ENCODE measurements at regions not wholly inside any gene's neighbourhood (a gene's known extent, or its start where the extent isn't known, plus 50 kb on each side); places are given as distances from the start of the nearest gene placed in this dataset.

DNA sequence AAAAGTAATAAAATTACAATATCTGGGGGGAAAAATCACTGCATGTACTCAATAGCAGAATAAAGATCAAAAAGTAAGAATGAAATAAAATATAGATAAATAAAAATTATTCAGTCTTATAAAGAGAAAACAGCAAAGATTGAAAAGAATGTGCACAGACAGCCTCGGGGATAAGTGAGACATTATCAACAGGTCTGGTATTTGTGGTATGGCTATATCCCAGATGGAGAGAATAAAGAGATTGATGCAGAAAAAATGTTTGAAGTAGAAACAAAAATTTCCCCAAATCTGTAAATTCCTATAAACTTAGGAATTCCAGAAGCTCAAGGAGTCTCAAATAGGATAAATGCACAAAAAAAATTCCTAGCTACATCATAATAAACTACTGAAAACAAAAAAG is 74.5 kb upstream of the LUZP2 start:
- DNase-seq (ENCODE audit: low spot score): no peak

DNA sequence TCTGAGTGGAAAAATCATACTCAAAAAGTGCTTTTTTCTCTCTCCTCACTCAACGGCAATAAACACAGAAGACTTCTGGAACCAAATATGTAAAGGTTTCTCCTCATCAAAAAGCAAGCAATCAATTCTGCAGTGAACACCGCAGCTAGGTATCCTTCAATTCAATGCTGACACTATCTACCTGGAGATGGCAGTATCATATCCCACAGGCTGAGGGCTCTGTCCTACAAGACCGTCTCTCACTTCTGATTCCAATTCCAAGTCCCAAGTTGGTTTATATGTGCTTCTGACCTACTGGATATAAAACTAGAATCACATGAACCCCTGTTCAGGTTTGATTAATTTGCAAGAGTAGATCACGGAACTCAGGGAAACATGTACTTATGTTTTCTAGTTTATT is 59.7 kb upstream of the LUZP2 start:
- DNase-seq (ENCODE audit: low spot score): no peak

Measured in mucosa of gallbladder (tissue), 1 donor.